CD4-positive, alpha-beta T cell treated with Interleukin-4 for 1 hour (primary cell): ENCODE measurements at regions not wholly inside any gene's neighbourhood (a gene's known extent, or its start where the extent isn't known, plus 50 kb on each side); places are given as distances from the start of the nearest gene placed in this dataset.
A peak's percentile ranks its signal among the peaks of the same experiment; 100 is the strongest.

Source experiments
- DNase-seq, 2 donors: peaks; one replicate each; pipeline ENCODE4 v3.0.0-alpha.2; 2020 to 2022

DNA sequence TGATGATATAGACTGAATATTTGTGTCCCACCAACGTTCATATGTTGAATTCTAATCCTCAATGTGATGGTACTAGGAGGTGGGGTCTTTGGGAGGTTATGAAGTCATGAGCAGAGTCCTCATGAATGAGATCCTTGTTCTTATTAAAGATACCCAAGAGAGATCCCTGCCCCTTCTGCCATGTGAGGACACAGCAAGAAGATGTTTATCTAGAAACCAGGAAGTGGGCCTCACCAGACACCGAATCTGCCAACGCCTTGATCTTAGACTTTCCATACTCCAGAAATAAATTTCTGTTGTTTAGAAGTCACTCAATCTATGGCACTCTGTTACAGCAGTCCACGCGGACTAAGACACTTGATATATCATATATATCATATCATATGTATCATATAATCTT lies 67.7 kb upstream of the GCM1 start:
- peak in 1 of 2 donors; percentile 41 for DNase-seq

- DNase-seq = no peak
Observed at GRCh38 chr6:53214172-53214571, 65.5 kb upstream of the GCM1 start.

DNA sequence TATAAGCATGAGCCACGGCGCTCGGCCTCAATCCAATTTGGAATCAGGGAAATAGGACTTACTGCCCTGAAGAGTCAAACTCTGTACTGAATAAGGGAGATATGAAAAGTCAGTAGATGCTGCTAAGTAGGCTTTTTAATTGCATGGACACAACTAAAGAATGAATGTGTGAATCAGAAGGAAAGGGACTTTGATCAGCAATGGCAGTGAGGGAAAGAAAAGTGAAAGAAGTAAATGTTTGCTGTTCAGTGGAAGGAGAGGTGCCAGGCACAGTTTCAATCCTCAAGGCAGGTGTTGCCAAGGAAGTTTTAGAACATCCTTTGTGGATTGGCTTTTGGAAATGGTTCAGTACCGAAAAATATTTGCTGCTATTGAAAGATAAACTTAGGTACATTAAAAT lies 62.2 kb upstream of the GCM1 start:
- no peak for DNase-seq

- no peak for DNase-seq
Observed at GRCh38 chr6:53209681-53210080, 61.0 kb upstream of the GCM1 start.

DNA sequence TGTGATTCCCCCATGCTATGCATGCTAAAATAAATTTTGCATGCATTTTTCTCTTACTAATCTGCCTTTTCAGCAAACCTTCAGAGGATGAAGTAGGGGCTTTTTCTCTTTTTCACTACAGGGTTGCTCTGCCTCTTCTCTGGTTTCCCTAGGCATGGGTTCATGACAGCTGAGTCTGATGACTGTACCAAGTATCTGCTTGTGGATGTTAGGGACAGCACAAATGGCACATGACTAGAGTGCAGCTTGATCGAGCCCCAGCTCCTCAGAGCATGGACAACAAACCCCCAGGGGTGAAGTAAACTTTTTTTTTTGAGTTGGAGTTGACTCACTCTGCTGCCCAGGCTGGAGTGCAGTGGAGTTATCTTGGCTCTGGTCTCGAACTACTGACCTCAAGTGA lies 57.1 kb upstream of the GCM1 start:
- DNase-seq = no peak

- no peak for DNase-seq
Observed at GRCh38 chr6:53203483-53203882, 54.8 kb upstream of the GCM1 start.

DNA sequence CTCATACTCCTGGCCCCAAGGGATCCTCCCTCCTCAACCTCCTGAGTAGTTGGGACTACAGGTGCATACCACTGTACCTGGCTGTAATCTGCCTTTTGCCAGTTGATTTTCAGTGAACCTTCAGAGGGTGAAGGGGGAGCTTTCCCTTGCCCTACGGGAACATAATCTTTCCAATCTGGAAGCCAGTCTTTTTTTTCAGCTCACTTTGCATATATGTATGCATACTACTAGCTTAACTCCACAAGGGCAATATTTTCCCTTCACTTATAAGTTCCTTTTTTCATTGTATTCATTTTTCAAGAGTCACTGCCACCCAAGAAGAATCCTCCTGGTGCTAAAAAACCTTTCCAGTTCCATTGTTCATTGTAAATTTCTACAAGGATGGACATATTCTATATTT lies 53.4 kb upstream of the GCM1 start:
- DNase-seq = no peak

DNA sequence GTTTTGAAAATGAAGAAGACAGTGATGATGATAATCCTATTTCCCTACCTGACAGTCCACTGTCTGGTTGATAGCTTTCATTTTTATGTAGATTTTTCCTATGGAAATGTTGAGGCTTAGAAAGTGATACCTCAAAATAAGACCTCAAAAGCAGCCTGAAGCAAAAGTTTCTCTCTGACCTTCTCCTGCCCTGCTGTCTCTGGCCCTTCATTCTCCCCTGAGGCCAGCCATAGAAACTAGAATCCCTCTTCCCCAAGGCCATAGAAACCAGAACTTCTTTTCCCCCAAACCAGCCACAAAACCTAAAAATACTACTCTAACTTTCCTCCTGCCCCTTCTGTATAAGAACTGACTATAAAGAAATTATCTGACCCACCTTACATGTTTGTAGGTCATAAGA lies 52.6 kb upstream of the GCM1 start:
- DNase-seq = no peak

- no peak for DNase-seq
Observed at GRCh38 chr6:53199765-53200164, 51.1 kb upstream of the GCM1 start.

DNA sequence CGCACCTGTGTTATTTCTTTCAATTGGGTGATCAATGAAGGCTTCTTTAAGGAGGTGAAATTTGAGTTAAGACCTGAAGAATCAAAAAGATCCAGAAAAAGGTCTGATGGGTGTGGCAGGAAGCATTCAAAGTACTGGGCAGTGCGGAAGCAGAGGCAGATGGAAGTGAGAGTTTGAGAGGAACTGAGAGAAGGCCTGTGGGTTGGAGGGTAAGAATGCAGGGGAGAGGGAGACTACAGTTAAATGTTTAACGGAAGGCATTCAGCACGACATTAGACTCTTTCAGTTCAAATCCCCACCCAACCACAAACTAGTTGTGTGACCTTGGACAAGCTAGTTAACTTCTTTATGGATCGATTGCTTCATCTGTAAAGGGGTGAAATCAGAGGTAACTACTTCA lies 50.5 kb upstream of the GCM1 start:
- DNase-seq = peak in 1 of 2 donors; percentile 50
